Esophagus mucosa (tissue), 1 donor: ENCODE measurements at regions not wholly inside any gene's neighbourhood (a gene's known extent, or its start where the extent isn't known, plus 50 kb on each side); places are given as distances from the start of the nearest gene placed in this dataset.

Experiments used
- ATAC-seq: fragments of 200-7000 bp; cut with Tn5 transposase; one replicate; pipeline ENCODE4 v1.9.1; 2020
- donor health status: DM: yes; HTN: yes; CAD: no.

- no peak for ATAC-seq
Observed at GRCh38 chr15:70259640-70260508, 162.2 kb upstream of the TLE3 start.

GRCh38 chr15:70259028-70259424, 161.3 kb upstream of the TLE3 start:
- ATAC-seq: no peak

GRCh38 chr15:70258369-70259027, 160.8 kb upstream of the TLE3 start:
- ATAC-seq: peak; percentile 23

DNA sequence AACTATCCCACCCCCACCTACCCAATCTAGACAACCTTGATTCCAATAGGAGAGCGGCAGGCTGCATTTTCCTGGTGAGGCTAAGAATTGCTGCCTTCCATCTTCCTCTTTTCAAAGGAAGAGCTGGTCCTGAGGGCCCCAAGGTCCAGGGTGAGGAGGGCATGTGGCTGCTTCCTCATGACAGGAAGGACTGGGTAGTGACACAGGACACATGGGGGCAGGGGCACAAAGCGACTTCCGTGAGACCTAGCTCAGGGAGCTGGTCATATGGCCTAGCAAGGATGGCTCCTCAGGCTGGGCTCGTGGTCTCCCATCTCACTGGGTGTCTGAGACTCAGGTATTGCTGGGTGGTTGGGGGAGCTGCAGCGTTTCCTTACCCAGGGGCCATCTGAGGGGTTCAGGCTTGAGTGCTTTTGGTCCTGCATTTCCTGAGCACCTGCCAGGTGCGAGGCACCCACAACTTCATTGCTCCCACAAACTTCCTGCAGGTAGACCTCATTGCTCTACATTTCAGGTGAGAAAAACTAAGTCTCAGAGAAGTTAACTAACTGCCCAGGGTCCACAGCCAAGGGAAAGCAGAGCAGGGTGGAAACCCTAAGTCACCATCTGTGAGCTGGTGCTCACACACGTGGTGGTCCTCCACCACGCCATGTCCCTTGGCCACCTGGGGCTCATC, 160.0 kb upstream of the TLE3 start:
- ATAC-seq: no peak

DNA sequence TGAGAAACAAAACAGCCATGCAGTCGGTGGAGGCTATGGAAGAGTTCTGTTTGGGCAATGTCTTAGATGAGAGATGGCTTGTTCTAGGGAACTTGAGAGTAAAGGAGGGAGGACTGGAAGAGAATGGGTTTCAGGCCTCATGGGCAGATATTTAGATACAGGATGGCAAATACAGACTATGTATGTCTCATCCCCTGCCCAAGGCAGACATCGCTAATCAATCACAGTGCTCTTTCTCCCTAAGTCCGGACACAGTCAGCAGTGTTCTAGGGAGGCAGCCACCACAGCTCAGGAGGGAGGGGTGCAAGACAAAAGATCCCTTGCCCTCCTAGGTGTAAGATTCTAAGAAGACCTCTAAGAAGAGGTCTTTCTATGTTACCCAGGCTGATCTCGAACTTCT, 159.3 kb upstream of the TLE3 start:
- ATAC-seq: no peak

DNA sequence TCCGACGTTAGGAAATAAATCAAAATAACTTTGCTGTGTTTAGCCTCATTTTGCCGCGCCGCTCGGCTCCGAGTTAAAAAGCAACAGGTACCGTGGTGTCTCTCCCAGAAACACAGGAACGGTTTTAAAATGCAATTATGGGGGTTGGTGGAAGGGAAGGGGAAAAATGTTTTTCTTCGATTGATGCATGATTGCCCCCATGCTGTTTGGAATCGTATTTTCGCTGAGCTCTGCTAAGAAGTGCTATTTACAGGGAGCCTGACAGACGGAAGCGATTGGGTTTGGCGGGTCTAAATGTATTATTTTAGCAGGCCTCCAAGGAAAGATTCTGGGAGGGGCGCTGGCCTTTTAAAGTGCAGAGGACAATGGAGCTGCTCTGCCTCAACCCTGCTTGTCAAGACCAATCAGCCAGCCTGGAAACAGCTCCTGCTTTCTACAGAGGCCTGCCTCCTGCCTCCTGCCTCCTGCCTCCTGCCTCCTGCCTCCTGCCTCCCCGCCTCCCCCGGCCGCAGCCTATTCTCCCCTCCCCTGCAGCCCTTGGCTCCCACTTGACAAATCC, 156.7 kb upstream of the TLE3 start:
- no peak for ATAC-seq

DNA sequence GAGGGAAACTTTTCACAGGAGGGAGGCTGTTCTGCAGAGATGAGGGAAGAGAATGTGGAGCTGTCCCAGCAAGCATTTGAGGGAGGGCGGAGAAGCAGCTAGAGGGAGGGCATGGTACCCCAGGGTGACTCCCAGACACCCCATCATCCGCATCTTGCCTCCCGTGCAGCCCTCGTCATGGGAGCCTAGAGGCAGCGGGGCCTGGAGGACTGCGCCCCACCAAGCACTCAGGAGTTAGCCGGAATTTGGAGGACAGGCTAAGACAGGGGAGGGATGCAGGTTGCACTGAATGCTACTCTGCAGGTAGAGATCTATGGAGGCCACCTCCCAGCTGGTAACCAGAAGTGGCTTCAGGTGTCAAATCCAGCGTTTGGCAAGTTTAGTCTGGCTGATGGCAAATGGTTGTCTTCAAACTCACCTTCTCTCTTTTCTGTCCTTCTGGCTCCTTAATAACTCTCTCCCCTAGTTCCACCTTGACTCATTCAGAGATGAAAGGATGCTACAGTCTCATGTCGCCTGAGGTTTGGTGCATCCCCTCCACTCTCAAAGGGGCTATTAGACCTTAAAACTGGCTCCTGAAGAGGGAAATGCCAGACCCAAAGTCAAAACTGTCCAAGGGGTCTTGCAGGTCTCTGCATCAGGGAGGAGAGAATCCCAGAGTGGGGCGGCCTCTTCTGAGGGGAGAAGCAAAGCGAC, 155.9 kb upstream of the TLE3 start:
- ATAC-seq: no peak

- ATAC-seq: no peak
Observed at GRCh38 chr15:70252951-70253320, 155.2 kb upstream of the TLE3 start.

GRCh38 chr15:70252056-70252950, 154.6 kb upstream of the TLE3 start:
- peak; percentile 54 for ATAC-seq

GRCh38 chr15:70251246-70251990, 153.7 kb upstream of the TLE3 start:
- peak; percentile 65 for ATAC-seq

GRCh38 chr15:70250208-70251201, 152.8 kb upstream of the TLE3 start:
- ATAC-seq: no peak

GRCh38 chr15:70249616-70250015, 151.9 kb upstream of the TLE3 start:
- ATAC-seq: no peak

GRCh38 chr15:70248116-70249025, 150.7 kb upstream of the TLE3 start:
- no peak for ATAC-seq

- no peak for ATAC-seq
Observed at GRCh38 chr15:70247281-70247680, 149.6 kb upstream of the TLE3 start.

DNA sequence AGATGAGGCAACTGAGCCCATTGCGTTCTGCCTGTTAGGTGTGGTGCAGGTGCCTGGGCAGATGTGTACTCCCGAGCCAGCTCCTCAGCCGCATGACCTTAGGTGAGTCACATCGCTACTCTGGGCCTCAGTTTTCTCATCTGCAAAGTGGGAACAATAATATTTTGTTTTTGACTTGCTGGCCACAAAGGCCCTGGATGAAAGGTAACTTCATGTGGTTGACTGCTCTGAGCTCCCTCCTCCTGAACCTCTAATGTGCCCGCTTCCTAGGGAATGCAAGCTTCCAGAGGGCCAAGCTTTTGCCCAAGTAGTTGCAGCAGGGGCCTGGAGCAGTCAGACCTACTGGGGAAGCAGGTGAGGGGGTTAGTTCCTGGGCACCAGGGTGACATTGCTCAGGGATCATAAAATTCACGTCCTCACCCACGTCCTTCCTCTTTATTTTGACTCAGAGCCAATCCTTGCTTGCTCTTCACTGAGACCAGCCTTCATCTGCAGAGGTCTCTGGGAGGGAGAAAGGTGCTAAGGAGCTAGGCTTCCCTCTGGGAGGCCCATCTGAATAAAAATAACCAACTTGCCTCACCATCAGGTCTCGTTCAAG, 149.0 kb upstream of the TLE3 start:
- ATAC-seq: no peak

DNA sequence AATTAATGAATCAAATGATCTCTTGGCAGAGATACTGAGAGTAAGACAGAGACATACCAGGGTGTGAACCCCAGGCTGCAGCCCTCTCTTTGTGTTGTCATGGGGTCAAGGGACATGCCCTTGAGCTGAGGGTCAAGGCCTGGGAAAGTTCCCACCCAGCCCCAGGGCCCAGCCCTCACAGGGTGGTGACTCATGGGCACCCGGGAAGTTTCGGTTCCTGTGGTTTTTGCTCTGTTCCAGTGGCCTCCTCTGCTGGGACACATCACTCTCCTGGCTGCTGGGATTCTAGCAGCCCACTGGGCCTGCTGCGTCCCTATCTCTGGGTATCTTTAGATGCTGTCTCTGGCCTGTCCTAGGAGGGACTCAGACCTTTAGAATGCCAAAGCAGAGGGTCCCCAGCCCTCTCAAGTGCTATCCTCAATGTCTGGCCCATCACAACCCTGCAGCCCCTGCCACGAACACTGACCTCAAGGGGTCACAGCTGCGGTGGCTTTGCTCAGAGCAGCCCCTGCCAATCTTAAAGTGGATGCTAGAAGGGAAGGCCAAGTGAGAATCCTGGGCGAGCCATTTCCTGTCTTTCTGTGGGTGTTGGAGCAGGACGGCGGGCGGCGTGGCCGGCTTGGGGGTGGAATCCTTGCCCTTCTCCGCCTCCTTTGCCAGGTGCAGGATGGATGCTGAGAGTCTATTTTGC, 148.4 kb upstream of the TLE3 start:
- ATAC-seq: peak; percentile 65

DNA sequence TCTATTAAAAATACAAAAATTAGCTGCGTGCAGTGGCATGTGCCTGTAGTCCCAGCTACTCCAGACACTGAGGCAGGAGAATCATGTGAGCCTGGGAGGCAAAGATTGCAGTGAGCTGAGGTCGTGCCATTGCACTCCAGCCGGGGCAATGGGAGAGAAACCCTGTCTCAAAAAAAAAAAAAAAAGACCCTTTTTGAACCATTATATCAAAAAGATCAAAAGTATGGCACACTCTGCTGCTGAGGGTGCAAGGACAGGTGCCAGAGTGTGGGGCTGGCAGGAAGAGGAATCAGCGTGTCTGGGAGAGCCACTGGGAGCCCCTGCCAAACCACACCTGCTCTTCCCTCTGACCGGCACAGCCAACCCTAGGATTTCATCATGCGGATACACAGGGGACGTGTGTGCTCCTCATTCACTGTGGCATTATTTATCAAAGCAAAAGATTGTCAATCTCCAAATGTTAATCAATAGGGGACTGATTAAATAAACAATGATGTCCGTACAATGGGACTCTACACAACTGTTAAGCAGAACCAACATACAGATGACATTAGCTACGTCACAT, 147.3 kb upstream of the TLE3 start:
- ATAC-seq: no peak
